Endothelial cell of umbilical vein (primary cell): ENCODE measurements at regions not wholly inside any gene's neighbourhood (a gene's known extent, or its start where the extent isn't known, plus 50 kb on each side); places are given as distances from the start of the nearest gene placed in this dataset.

Source experiments
- CTCF ChIP-seq, 2 donors: IDR thresholded peaks; 1 replicate in 1 of 2; 2 replicates in 1 of 2; pipeline ENCODE4 v1.5.1; 2011; ENCODE audit warnings: low read length in 2 of 2, mild to moderate bottlenecking in 2 of 2, moderate library complexity in 2 of 2, control low read depth in 1 of 2, inconsistent platforms in 1 of 2, low read depth in 1 of 2; ENCODE audit not compliant: insufficient read depth in 1 of 2; ENCODE audit errors: extremely low read depth in 1 of 2
- POLR2A ChIP-seq: IDR thresholded peaks from 2 replicates; pipeline ENCODE4 v1.6.1; 2012; ENCODE audit warnings: low read depth, mild to moderate bottlenecking, control low read depth, low read length

DNA sequence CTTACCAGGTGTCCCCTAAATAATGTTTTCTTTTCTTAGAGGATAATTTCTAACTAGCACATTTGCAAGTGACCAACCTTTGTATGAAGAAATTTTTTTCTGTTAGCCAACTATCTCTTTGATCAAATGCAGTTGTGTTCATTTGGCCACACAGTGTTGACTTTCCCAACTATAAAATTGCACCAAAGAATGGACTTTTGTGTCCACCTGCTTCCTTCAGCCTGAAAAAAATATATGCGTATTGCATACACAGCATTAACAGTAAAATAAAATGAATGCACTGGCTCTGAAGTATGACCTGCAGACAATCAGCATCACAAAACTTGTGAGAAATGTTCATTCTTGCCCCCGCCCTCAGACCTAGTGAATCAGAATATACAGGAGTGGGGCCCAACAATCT, 342.0 kb downstream of the SEC23A start:
- no peak for TF ChIP-seq POLR2A
- TF ChIP-seq CTCF (IDR thresholded peaks at IDR 0.05; ENCODE audit: extremely low read depth in 1 of 2, insufficient read depth in 1 of 2, low read depth in 1 of 2, low read length in 2 of 2) = no peak
